Right renal pelvis (tissue), 4 donors: ENCODE measurements at regions not wholly inside any gene's neighbourhood (a gene's known extent, or its start where the extent isn't known, plus 50 kb on each side); places are given as distances from the start of the nearest gene placed in this dataset.
A peak's percentile ranks its signal among the peaks of the same experiment; 100 is the strongest.
"Not testable (repeated sequence)": the region's sequence is repeated elsewhere in the genome, so short reads cannot be mapped to it uniquely, and the experiment has no call there.

ENCODE experiments used
- DNase-seq, 4 donors: peaks; one replicate each; pipeline ENCODE4 v3.0.0-alpha.2; 2013; ENCODE audit warnings: low read depth in 4 of 4, low spot score in 3 of 4, missing footprints in 1 of 4

- DNase-seq: no peak
Observed at GRCh38 chr6:149233056-149233715, 84.3 kb upstream of the TAB2 start.

- DNase-seq: no peak
Observed at GRCh38 chr6:149234051-149234962, 83.2 kb upstream of the TAB2 start.

GRCh38 chr6:149235130-149235561 is 82.4 kb upstream of the TAB2 start:
- peak in 3 of 4 donors; percentile 33 to 39 (median 34) for DNase-seq

GRCh38 chr6:149236589-149236988 is 80.9 kb upstream of the TAB2 start:
- DNase-seq: peak in 3 of 4 donors; percentile 20 to 40 (median 34)

GRCh38 chr6:149237464-149237863 is 80.0 kb upstream of the TAB2 start:
- DNase-seq: no peak

GRCh38 chr6:149239573-149240209 is 77.8 kb upstream of the TAB2 start:
- no peak for DNase-seq

DNA sequence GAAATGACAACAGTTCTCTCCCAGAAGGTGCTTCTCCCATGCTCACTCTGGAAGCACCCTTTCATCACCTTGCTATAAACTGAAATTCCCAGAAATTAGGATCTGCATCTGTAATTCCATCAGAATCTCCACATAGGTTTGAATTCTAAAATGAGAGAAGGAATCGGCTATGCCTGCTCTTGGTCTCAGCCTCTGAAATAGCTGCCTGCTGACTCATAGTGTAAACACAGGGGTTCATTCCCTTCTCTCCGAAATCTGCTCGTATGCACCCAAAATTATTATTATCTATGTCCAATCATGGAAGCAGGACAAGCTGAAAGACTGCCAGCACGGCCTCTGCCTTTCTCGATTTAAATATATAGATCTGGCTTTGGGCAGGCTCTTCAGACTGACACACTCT is 74.6 kb upstream of the TAB2 start:
- no peak for DNase-seq

GRCh38 chr6:149244105-149244504 is 73.4 kb upstream of the TAB2 start:
- DNase-seq: no peak

DNA sequence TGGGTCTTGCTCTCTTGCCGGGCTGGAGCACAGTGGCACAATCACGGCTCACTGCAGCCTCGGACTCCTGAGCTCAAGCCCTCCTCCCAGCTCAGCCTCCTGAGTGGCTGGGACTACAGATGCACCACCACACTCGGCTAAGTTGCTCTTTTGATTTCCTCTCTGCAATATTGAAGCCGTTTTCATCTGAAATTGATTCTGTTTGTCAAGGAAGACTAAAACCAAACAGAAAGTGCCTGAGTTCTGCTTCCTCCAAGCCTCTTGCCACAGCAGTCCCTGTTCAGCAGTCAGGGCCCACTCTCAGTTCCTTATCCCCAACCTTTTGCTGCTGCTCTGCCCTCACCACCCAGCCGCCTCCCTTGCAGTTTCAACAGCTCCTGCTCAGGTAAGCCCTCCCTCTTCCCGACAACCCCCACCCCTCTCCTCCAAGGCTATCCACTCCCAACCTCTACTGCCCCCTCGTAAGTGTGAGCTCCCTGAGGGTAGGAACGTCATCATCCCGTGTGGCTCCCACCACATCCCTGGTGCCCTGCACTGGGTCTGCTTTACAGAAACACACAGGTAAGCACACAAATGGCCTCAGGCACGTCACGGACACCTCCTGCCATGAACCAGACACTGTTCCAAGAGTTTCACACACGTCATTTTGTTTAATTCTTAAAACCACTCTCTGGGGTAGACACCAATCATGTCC is 70.7 kb upstream of the TAB2 start:
- DNase-seq: no peak

DNA sequence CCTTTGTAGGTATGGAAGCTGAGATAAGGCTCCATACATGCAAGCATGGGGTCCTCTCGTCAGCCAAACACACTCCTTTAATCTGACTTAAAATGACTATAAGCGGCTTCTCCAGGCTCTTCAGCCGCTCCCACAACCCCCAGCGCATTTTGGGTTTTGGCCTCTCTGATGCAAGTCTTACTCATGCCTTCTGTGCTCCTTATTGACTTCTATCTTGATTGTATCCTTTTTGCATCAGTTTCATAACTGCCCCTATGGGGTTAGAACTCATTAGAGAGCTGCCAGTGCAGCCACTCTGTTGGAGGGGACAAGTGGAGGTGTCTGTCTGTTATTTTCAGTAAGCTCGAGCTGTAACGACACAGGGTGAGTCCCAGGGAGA is 70.1 kb upstream of the TAB2 start:
- no peak for DNase-seq

DNA sequence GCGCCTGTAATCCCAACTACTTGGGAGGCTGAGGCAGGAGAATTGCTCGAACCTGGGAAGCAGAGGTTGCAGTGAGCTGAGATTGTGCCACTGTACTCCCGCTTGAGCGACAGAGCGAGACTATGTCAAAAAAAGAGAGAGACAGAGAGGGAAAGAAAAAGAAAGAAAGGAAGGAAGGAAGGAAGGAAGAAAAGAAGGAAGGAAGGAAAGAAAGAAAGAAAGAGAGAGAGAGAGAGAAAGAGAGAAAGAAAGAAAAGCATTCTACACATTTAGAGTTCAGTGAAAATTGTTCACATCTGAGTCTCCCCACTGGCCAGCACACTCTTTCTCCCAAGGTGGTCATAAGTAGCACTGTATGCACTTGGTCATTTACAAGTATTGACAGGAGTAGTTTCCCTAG is 69.2 kb upstream of the TAB2 start:
- DNase-seq: not testable (repeated sequence)

DNA sequence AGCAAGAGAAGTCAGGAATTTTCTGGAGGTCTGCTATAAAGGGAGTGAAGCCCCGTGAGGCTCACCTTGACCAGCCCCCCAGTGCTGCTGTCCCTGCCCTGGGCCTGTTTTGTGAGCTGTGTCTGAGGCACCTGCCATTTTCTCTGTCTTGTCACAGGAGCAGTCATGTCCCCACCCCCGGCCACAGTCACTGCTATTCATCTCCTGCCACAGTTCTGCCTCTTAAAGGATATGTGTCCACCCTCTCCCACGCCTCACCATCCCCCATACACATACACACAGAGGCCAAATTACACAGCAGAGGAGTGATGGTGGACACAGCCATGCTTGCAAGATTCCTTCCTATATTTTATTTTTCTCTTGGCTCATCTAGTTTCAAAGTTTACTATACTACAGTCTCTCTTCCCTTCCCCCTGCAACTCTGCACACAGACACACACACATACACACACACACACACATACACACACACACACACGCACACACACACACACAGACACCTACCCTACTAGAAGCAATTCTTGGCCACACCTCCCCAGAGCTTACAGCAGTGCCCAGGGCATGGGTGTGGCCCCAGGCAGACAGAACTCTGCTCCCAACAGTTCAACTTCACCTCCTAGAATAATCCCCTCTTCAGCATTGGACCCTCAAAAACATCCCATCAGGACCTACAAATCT is 68.7 kb upstream of the TAB2 start:
- DNase-seq: no peak

- no peak for DNase-seq
Observed at GRCh38 chr6:149249370-149250357, 67.8 kb upstream of the TAB2 start.

GRCh38 chr6:149250951-149251350 is 66.6 kb upstream of the TAB2 start:
- no peak for DNase-seq

- DNase-seq: no peak
Observed at GRCh38 chr6:149252622-149253021, 64.9 kb upstream of the TAB2 start.

DNA sequence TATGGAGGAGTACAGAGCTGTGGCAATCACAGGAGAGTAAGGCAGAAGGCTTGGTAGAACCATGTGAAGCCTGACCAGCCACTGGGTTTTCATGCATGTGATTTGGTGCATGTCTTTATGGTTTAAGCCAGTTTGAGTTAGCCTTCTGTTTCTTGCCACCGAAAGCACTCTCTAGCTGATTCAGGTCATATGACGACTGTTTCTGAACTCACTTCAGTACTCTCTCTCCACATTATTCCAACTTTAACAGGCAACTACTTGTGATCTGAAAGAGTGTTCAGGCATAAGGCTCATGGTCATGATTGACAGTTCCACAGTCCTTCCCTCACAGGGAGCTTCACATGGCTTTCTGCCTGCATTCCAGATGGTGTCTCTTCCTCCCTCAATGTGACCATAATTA is 63.3 kb upstream of the TAB2 start:
- DNase-seq: no peak

DNA sequence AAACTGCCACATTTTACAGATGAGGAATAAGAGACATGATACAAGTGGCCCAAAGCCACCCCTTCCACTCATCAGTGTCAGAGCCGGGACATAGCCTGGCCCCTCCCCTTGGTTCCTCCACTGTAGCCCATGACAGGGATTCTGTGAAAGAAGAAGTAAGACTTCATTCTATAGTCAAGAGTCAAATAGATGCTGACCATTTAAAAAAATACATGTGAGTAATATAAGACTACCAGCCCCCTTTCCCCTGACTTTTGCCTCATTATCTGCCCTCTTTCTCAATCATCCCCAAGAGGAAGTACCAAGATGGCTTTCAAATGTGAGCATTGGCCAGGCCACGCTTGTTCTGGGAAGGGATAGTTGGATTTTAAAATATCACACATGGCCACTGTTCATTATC is 57.8 kb upstream of the TAB2 start:
- DNase-seq: no peak

- DNase-seq: no peak
Observed at GRCh38 chr6:149260214-149260874, 57.2 kb upstream of the TAB2 start.
